GM18907 (cell line): ENCODE measurements at regions not wholly inside any gene's neighbourhood (a gene's known extent, or its start where the extent isn't known, plus 50 kb on each side); places are given as distances from the start of the nearest gene placed in this dataset.

Source experiments
- ATAC-seq: cut with Tn5 transposase; IDR thresholded peaks from one replicate; pipeline ENCODE4 v1.9.1; 2021; ENCODE audit warnings: mild to moderate bottlenecking, moderate library complexity; ENCODE audit not compliant: unreplicated experiment

DNA sequence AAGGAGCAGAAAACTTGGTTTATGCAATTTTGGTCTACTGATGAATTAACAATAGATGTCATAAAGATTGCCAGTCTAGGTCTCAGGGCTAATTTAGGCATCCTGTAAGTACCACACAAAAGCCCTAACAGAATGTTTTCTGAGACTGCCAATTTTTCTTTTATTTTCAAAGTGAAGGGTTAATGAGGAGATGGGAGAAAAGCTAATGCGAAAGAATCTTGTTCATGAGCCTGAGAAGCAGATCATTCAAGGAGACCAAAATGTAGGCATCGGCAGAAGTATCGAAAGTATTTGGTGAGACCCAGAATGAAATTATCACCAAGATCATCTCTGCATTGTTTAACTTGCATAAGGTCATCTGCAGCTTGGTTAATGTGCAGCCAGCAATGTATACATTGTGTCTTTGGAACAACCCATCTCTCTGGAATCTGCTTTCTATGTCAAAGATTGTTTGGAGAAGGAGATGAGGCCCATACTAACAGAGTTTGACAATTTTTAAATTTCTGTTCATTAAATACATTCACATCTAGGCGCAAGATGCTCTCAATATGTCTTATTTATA is 163.3 kb upstream of the GLI3 start:
- no peak for ATAC-seq

DNA sequence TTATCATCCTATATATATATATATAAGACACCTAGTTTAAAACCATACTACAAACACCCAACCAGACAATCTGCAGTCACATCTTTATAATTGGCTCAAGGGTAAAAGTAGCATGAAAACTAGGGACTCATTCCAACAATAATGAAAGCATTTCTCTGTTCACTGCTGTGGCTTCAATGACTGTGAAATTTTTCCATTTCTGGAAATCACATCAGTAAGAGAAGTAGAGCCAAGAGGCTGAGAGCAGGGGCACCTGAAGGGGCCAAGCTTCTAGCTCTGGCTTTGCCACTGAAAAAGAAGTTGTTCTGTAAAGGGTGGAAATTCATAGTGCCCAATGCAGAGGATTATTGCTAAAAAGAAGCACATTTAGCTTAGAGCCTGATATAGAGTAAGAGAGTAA is 158.6 kb upstream of the GLI3 start:
- ATAC-seq: no peak

DNA sequence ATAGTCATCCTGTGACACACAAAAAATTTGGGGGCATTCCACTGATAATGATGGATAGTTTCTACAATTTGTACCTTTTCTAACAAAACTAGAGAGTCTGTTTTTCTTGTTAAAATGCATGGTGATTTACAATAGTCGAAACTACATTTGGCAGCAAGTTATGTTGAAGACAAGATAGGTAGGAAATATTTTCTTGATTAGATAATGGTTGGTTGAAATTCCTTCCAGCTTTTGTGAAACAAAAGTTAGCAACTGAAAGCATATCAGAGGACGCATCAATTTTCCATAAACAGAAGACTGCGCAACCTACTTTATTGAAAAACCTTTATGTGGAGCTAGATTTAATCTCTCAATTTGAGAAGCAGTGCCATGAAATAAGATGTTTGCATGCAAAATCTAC is 155.8 kb upstream of the GLI3 start:
- ATAC-seq: no peak

DNA sequence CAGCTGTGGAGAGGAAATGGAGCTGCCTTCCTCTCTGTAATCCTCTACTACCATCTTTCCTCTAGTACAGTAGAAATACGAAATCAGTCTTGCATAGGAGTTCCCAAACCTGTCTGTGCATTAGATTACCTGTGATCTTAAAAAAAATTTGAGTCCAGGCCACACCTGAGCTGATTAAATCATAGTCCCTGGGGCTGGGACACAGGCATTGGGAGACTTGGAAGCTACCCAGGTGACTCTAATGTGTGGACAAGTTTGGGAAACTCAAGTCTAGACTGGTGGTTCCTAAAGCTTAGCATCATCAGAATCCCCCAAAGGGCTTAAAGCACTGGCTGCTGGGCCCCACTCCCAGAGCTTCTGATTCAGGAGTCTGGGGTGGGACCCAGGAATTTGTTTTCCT is 152.7 kb upstream of the GLI3 start:
- no peak for ATAC-seq

DNA sequence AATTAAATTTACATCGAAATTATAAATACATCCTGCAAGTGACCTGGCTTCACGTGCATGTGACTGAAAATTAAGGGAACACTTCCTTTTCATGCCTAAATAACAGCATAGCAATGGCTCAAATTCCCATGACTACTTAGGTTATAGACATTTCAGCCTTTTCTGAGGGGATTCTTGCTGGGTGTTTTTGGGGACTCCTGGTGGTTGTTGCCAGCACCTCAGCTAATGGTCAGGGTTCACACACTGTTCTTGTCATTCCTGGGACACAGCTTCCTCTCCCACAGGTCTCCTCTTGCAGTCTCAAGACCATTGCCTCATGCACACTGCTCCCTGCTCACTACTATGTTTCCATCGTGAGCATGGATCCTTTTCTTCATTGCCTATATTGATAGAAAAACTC is 148.9 kb upstream of the GLI3 start:
- ATAC-seq: no peak

DNA sequence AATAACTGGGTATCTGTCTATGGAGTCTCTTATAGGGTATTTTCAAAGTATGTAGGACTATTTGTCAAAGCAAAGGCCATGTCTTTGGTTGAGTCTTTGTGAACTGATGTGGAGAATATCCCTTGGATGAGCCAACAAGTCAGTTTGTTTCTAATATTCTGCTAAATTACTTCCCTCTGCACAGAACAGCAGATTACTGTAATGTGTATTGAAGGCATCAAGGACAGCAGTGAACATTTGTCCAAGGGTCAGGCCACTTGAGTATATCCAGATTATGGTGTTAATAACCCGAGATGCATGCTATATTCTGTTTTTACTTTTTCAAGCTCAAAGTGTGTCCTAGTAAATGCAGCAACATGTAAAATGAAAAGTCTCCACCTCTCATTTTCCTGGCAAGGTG is 144.2 kb upstream of the GLI3 start:
- no peak for ATAC-seq

DNA sequence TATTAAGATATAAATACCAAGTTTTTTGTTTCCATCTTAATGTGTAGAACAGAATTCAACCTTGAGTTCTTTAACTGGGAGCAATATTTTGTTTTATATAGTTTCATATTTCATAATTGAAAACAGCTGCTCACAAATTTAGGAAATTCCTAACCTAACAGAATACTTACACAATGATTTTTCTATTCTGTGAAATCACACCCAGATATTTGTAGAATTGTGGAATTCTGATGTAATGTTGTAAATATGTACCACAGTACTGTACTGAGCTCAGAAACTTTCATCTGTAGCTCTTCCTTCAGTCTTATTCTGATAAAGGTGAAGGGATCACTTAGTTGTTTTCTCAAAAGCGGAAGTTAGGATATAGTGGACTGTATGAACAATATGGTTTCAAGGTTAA is 143.4 kb upstream of the GLI3 start:
- no peak for ATAC-seq

DNA sequence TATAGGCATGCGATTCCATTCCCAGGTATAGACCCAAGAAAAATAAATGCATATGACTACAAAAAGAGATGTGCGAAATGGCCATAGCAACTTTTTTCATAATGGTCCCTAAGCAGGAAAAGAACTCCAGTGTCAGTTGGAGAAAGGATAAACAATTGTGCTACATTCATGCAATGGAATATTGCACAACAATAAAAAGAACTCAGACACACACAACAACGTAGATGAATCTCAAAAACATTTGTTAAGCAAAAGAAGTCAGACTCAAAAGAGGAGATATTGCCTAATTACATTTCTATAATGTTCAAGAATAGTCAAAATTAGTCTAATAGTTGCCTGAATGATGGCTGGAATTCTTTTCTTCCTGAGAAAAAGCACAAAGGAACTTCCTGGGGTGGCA is 141.1 kb upstream of the GLI3 start:
- ATAC-seq: no peak

DNA sequence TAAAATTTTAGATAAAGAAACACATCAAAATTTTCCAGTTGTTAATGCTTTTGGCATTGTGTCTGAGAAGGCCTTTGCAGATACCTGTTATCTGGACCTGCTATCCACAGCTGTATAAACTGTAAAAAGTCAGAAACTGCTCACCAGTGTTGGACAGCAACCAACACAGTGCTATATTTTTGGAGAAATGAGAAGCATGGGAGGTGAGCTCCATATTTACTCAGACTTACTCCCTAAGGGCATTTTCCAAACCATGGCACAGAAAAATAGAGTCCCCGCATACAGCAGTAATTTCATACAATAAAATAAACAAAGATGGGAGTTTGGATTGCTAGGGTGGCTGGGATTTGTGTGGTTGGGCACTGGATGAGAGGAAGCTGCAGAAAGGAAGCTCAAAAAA is 136.3 kb upstream of the GLI3 start:
- no peak for ATAC-seq

DNA sequence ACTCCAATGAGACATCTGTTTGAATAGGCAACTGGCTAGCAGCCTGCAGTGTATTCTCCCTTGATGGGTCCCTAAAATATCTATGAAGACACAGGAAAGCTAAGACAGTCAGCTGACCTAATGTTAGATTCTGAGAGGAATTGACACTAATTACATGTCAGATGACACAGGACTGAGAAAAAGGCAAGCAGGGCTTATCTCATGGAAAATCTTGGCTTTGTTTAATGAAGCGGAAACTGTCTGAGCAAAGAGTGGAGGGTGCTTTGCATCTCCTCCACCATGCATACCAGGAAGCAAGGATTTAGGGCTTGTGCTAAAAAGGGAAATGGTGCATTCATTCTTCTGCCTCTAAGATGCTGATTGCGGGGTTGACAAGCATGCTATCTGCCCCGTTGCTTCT is 135.5 kb upstream of the GLI3 start:
- ATAC-seq: no peak

DNA sequence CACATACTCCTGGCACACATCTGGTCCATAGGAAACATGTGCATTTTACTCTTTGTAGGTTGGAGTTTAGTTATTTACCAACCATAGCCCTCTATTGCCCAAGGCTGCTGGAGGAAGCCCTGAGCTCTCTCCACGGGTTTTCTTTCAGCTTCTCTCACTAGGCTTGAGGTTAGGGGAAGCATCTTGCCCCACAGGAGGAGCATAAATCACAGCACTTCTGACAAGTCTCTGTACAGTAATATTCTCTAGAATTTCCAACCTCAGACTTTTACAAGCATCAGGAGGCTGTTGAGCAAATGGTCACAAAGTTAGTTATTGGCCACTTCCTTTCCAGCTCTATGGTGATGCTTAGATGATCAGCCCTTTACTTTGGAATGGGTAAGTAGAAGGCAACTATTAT is 122.9 kb upstream of the GLI3 start:
- no peak for ATAC-seq

DNA sequence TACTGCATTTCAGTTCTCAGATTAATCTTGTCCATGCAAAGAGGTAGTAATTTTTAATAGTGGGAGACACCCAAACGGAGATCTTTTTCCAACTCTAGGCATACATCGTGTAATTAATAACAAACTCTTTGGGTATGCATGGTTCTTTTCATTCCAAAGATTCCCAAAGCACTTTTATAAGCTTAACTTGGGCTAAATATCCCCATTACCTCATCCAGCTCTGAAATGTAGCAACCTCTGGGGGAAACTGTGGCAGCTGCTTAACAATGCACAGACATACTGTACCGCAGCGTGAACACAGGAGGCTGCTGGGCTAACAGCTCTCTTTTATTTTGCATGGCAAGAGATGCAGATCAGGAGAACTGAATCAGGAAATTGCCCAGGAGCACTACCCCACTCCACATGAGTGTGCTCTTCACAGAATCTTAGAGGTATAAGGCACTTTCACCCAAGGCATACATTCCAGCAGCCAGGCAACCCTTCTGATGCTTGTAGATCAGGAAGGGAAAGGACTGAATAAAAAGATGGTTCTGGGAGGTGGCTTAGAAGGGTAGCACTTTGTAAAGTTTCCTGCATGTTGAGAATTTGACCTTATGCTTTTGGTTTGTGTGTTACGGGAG is 114.4 kb upstream of the GLI3 start:
- no peak for ATAC-seq

DNA sequence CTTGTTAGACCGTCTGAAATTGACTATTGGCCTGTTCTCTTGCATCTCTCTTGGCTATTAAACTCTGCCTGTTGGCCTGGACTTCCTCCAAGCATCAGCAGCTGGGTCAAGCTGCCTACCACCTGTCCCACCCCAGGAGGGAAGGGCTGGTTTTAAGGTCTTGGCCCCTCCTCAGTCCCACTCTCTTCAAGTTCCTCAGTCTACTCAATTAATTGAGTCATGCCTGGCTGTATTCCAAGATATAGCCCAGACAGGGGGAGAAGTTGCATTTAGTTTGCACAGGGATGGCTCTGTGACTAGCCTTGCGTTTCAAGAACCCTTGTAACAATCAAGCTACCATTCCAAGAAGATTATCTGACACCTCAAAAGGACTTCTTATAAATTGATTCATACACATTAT is 113.8 kb upstream of the GLI3 start:
- no peak for ATAC-seq

DNA sequence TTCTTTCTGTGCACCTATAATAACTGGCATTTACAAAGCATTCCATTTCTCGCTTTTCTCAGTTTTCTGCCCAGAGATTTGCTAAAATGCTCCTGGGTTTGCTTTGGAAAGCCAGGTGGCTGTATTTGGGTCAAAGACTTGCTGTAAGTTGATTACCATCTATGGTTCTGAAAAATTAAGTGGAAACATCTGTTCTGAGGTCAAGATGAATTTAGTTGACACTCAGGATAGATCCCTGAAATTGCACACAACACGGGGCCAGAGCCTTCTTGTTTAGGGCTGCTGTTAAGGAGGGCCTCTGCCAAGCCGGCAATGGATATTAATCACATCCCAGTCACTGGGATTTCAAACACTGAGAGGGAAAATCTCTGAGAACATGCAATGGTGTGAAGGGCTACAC is 111.6 kb upstream of the GLI3 start:
- ATAC-seq: no peak

DNA sequence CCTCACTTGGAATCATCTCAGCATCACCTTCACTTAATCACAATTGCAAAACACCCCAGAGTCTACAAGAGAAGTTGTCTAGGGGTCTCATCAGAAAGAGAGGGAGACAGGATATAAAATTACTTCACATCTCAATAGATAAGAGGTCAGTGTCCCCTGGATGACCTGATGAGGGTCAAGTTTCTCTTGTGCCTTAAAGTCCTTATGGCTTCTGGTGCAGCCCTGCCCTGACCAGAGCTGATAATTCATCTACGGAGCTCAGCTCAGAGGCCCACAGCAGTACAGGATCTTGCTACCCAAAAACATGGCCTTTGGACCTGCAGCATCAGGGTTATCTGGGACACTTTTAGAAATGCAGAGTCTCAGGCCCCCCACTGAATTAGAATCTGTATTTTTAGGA is 111.1 kb upstream of the GLI3 start:
- ATAC-seq: no peak

DNA sequence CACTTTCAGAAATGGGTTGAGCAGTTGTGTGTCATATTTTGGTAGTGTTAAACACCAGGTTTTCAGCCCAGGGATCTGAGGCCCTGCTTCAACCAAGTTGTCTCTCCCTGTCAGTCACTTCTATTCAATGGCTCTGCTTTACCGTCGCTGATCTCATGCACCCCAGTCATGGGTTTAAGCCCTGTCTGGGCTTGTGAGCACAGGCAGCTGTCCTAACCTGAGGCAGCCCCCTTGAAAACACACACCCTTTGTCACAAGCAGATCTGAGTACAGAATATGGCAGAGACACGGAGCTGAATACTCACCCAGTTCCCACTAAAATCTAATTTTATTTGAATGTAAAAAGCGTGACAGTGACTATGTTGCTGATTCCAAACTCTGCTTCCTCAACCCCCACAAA is 110.6 kb upstream of the GLI3 start:
- no peak for ATAC-seq

DNA sequence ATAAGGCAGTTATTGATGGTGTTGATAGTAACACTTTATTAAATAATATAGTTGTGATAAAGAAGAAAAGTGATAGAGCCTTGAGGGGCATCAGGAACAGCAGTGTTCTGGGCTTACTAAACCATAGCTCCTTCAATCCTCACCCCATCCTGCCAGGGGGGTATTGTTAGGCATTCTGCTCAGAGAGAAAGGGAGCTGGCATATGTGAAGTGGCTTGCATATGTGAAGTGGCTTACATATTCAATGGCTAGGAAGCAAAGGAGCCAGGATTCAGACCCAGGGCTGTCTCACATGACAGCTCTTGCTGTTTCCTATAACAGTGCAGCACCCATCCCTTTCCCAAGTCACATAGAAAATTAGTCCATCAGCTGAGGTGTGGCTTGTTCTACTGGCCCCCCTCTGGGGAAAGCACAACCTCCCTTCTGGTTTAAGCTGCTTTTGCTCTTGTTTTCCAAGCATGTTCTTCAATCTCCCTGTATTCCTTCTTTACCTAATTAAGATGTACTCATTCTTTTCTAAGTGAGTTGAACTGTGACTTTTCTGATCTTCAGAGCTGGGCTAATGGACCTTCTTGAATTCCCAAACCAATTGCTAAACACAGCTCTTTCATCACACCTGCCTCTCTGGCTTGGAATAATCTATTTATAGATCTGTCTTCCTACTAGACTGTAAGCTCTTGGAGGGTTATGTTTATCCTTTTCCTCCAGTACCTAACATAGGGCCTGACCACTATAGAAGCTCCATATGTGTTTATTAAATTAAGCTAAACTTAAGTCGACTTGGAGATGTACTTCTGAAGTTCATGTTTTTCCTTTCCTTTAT is 108.7 kb upstream of the GLI3 start:
- no peak for ATAC-seq

DNA sequence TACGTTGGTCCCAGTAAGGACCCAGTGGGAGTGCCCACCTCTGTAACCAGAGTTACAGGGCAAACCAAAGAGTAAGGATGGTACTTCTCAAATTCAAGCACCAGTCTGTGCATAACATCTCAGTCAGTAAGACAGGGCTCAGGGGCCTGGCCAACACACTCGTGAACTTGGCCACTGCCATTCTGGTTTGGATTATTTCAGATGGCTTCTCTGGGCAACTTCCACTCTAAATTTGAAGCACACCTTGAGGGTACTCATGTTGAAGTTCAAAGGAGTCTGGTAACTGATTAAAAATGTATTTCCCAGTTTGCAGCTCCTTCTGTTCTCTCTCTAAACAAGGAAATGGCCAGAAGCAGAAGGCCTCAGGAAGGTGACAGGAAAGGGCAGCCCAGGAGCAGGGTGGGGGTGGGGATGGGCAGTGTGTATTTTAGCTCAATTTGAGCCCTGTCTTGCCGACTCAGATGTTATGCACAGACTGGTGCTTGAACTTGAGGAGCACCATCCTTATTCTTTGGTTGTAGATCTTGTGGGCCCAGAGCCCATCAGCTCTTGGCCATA is 107.3 kb upstream of the GLI3 start:
- ATAC-seq: no peak

DNA sequence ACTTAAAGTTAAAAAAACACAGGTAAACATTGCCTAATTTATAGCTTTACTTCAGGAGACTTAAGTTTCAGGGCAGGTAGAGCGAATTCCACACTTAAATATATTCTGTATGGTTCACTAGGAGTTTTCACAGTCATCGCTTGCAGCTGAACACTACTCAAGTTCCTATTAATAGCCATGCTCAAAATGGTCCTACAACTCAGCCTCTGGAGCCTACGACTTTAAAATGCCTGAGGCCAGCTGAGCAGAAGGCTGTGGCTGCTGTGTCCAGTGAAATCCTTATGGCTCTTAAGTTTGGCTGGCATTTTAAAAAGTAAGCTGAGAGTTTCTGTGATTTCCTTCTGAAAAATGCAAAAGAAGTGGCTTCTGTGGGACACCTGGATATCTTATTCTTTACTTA is 105.4 kb upstream of the GLI3 start:
- no peak for ATAC-seq

DNA sequence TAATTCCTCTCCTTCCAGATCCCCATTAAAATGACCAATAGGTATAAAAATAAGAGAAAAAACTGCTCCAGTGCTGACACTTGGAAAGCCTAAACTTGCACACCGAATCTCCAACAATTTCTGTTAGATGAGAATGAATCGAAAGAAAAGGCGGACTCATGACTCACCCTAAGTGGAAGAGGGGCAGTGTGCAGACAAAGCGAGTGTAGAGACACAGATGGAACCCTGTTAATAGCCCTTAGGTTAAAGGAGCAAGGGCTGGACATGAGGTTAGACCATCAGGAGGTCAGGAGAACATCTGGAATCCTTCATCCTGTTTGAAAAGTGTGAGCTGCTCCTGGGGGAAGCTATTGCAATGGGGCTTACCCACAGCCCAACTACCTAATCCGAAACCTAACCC is 103.4 kb upstream of the GLI3 start:
- ATAC-seq: no peak

DNA sequence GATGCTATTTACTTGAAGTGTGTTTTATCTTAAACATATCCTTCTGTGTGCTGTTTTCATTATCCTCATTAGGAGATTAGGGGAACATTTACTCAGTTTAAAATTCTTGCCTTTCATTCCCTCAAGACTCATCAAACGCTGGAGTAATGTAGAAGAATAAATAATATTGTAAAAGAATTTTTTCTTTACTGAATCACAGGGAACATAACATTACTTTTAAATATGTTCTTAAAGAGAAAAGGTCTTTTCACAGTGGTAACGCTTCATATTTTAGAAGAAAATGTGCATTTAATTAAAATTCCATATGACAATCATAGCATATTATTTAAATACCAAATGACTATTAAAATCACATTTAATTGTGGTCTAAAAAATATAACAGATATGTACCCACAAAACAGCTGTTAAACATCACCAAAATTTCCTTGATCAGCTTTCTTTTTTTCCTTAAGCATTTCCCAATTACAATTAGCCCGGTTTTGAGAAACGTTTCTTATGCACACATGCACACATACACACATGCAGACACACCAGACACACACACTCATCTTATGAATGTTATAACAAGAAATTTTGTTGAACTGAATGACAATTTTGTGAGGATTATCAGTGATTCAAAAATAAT is 102.0 kb upstream of the GLI3 start:
- no peak for ATAC-seq
